HL-60 (cell line): ENCODE measurements at regions not wholly inside any gene's neighbourhood (a gene's known extent, or its start where the extent isn't known, plus 50 kb on each side); places are given as distances from the start of the nearest gene placed in this dataset.

Experiments used
- DNase-seq, 2 experiments: peaks; one replicate each; pipeline ENCODE4 v3.0.0-alpha.2; 2010 to 2020; ENCODE audit warnings: low read depth in 1 of 2, low spot score in 1 of 2
- H3K27ac ChIP-seq: fragments of 250-450 bp; sonication (Bioruptor Pico); replicated peaks from 2 replicates; pipeline ENCODE4 v1.5.1; 2020; ENCODE audit warnings: mild to moderate bottlenecking, moderate library complexity
- H3K27me3 ChIP-seq: fragments of 250-450 bp; sonication (Bioruptor Pico); 2 replicates; pipeline ENCODE4 v1.5.1; 2021; ENCODE audit warnings: mild to moderate bottlenecking, moderate library complexity; ENCODE audit not compliant: insufficient read depth, poor library complexity, severe bottlenecking
- H3K4me3 ChIP-seq: replicated peaks from 2 replicates; pipeline ENCODE4 v1.5.1; 2011; ENCODE audit warnings: mild to moderate bottlenecking, control low read depth, low read length; ENCODE audit not compliant: insufficient read depth
- GABPA ChIP-seq: IDR thresholded peaks from 2 replicates; pipeline ENCODE4 v1.6.1; 2012; ENCODE audit warnings: low read depth
- POLR2AphosphoS5 ChIP-seq: IDR thresholded peaks from 2 replicates; pipeline ENCODE4 v1.6.1; 2012; ENCODE audit warnings: low read depth
- REST ChIP-seq: IDR thresholded peaks from 2 replicates; pipeline ENCODE4 v1.6.1; 2012; ENCODE audit warnings: low read depth; ENCODE audit not compliant: insufficient replicate concordance
- SPI1 ChIP-seq: IDR thresholded peaks from 2 replicates; pipeline ENCODE4 v1.6.1; 2012; ENCODE audit warnings: low read depth, mild to moderate bottlenecking, borderline replicate concordance
- TF ChIP-seq, protein P1 (sequence below): IDR thresholded peaks from one replicate; pipeline ENCODE4 v1.5.1; 2011; ENCODE audit warnings: low read length, control low read depth, inconsistent platforms; ENCODE audit not compliant: insufficient read depth

- no peak for TF ChIP-seq GABPA
- TF ChIP-seq SPI1, result no peak
- TF ChIP-seq POLR2AphosphoS5, result no peak
- TF ChIP-seq, protein P1, sequence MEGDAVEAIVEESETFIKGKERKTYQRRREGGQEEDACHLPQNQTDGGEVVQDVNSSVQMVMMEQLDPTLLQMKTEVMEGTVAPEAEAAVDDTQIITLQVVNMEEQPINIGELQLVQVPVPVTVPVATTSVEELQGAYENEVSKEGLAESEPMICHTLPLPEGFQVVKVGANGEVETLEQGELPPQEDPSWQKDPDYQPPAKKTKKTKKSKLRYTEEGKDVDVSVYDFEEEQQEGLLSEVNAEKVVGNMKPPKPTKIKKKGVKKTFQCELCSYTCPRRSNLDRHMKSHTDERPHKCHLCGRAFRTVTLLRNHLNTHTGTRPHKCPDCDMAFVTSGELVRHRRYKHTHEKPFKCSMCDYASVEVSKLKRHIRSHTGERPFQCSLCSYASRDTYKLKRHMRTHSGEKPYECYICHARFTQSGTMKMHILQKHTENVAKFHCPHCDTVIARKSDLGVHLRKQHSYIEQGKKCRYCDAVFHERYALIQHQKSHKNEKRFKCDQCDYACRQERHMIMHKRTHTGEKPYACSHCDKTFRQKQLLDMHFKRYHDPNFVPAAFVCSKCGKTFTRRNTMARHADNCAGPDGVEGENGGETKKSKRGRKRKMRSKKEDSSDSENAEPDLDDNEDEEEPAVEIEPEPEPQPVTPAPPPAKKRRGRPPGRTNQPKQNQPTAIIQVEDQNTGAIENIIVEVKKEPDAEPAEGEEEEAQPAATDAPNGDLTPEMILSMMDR, result no peak
- no peak for TF ChIP-seq REST
- Histone ChIP-seq H3K4me3 (no peak overlapping the region), H3K27ac (no peak overlapping the region), H3K27me3 (no peaks in the 10 kb centered on the region)
- no peak for DNase-seq
These were observed 1899.8 kb upstream of the PIK3C3 start for GRCh38 chr18:40055262-40055661.

GRCh38 chr18:40049716-40050115 lies 1905.3 kb upstream of the PIK3C3 start:
- TF ChIP-seq, protein P1, result no peak
- no peak for TF ChIP-seq REST
- no peak for TF ChIP-seq GABPA
- no peak for TF ChIP-seq SPI1
- TF ChIP-seq POLR2AphosphoS5, result no peak
- no peak for DNase-seq
- Histone ChIP-seq H3K27ac (no peak overlapping the region), H3K27me3 (no peaks in the 10 kb centered on the region), H3K4me3 (no peak overlapping the region)

DNA sequence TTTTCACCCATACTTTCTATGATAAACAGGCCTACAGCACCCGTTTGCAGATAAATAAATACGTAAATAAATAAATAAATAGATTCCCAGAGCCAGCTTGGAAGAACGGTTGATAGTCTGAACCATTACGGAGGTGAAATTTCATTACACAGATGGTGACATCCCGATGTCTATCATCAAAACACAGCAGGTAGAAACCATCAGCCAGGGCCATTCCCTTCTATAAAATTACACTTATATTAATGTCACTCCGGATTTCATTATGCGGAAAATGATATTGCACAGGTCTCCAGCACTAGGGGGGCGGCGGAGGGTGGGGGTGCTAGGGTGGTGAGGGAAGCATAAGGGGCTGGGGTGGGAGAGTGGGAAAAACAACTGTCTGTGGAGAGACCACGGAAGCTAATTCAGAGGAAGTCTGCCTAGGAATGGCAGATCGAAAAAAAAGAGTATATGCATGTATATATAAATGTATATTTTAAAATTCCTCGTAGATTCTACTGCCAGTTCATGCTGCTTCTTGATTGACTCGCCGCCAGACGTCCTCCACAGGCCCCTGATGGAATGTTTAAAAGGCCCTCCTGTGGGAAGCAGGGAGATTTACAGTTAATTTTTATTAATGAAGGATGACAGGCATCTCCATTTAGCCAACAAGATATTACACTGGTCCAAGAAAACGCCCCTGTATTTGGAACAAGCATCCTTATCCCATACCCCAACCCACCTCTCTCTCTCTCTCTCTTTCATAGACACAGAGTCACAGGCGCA lies 1906.0 kb upstream of the PIK3C3 start:
- DNase-seq, result no peak
- Histone ChIP-seq H3K27ac (no peak overlapping the region), H3K27me3 (no peaks in the 10 kb centered on the region), H3K4me3 (no peak overlapping the region)
- TF ChIP-seq REST (no peak), SPI1 (no peak), POLR2AphosphoS5 (no peak)
- TF ChIP-seq, protein P1, result no peak
